SU-DHL-6 (cell line): ENCODE measurements at regions not wholly inside any gene's neighbourhood (a gene's known extent, or its start where the extent isn't known, plus 50 kb on each side); places are given as distances from the start of the nearest gene placed in this dataset.

Experiments used
- H2AFZ ChIP-seq: fragments of 200-600 bp; sonication (generic); 2 replicates; pipeline ENCODE4 v1.6.1; 2014; ENCODE audit warnings: low read depth, mild to moderate bottlenecking, moderate library complexity, mixed read lengths, antibody characterized with exemption, low read length; ENCODE audit not compliant: severe bottlenecking
- H3F3A ChIP-seq: fragments of 200-600 bp; shearing (Covaris generic); 2 replicates; pipeline ENCODE4 v1.6.0; 2016; ENCODE audit warnings: antibody characterized with exemption, mild to moderate bottlenecking; ENCODE audit not compliant: insufficient read depth
- H3K27ac ChIP-seq: fragments of 200-600 bp; sonication (generic); 2 replicates; pipeline ENCODE4 v1.5.1; 2016; ENCODE audit warnings: low read depth, mild to moderate bottlenecking, low read length, moderate library complexity, mixed read lengths
- H3K27me3 ChIP-seq: fragments of 200-600 bp; sonication (generic), shearing (Covaris generic); 2 replicates; pipeline ENCODE4 v1.6.0; 2014; ENCODE audit warnings: mild to moderate bottlenecking, low read length
- H3K36me3 ChIP-seq: fragments of 200-600 bp; sonication (generic); 2 replicates; pipeline ENCODE4 v1.6.1; 2014; ENCODE audit warnings: mild to moderate bottlenecking, low read length, mixed read lengths
- H3K4me2 ChIP-seq: fragments of 300-600, 200-600 bp; shearing (Covaris generic), sonication (generic); 2 replicates; pipeline ENCODE4 v1.6.0; 2014; ENCODE audit warnings: low read length, low read depth, mild to moderate bottlenecking; ENCODE audit not compliant: poor library complexity, severe bottlenecking
- H3K4me3 ChIP-seq: fragments of 200-600 bp; sonication (generic); 2 replicates; pipeline ENCODE4 v1.5.1; 2014; ENCODE audit warnings: antibody characterized with exemption, low read length, mild to moderate bottlenecking, mixed read lengths; ENCODE audit not compliant: insufficient read depth, poor library complexity, severe bottlenecking
- H3K79me2 ChIP-seq: fragments of 200-600 bp; sonication (generic); 2 replicates; pipeline ENCODE4 v1.6.1; 2014; ENCODE audit warnings: mild to moderate bottlenecking, low read length, moderate library complexity; ENCODE audit not compliant: insufficient read depth
- H3K9ac ChIP-seq: fragments of 200-600 bp; sonication (generic); 2 replicates; pipeline ENCODE4 v1.7.0; 2014; ENCODE audit warnings: mild to moderate bottlenecking, low read length
- H3K9me2 ChIP-seq: fragments of 200-600 bp; sonication (generic); replicated peaks from 2 replicates; pipeline ENCODE4 v1.6.1; 2014; ENCODE audit warnings: low read length; ENCODE audit not compliant: insufficient read depth
- H3K9me3 ChIP-seq: fragments of 200-600 bp; sonication (generic); 2 replicates; pipeline ENCODE4 v1.6.1; 2014; ENCODE audit warnings: low read length, mixed read lengths; ENCODE audit not compliant: insufficient read depth
- H4K20me1 ChIP-seq: fragments of 200-600 bp; sonication (generic); 2 replicates; pipeline ENCODE4 v1.6.1; 2014; ENCODE audit warnings: low read depth, mild to moderate bottlenecking, antibody characterized with exemption, low read length, moderate library complexity, mixed read lengths
- CTCF ChIP-seq: fragments of 200-600 bp; sonication (generic); IDR thresholded peaks from one replicate; pipeline ENCODE4 v1.5.1; 2017; ENCODE audit warnings: antibody characterized with exemption, mild to moderate bottlenecking, low read length, moderate library complexity; ENCODE audit not compliant: insufficient read depth, poor library complexity, severe bottlenecking
- EZH2phosphoT487 ChIP-seq: fragments of 200-600 bp; sonication (generic), shearing (Covaris generic); conservative IDR thresholded peaks from 2 replicates; pipeline ENCODE4 v1.6.1; 2018; ENCODE audit warnings: mild to moderate bottlenecking, antibody characterized with exemption, low read length, moderate library complexity, mixed read lengths

GRCh38 chr10:130742941-130743675 is 568.4 kb downstream of the TCERG1L start:
- H3F3A ChIP-seq: no peaks in the 10 kb centered on the region
- H3K4me3 ChIP-seq: no peak overlapping the region
- no peaks in the 10 kb centered on the region for H3K79me2 ChIP-seq
- no peak overlapping the region for H2AFZ ChIP-seq
- H3K4me2 ChIP-seq: no peak overlapping the region
- no peaks in the 10 kb centered on the region for H3K36me3 ChIP-seq
- no peak overlapping the region for H3K27ac ChIP-seq
- H4K20me1 ChIP-seq: no peaks in the 10 kb centered on the region
- no peaks in the 10 kb centered on the region for H3K27me3 ChIP-seq
- no peaks in the 10 kb centered on the region for H3K9me3 ChIP-seq
- H3K9ac ChIP-seq: no peak overlapping the region
- TF ChIP-seq EZH2phosphoT487: no peak
- no peak for TF ChIP-seq CTCF
- H3K9me2 ChIP-seq: no peaks in the 10 kb centered on the region

DNA sequence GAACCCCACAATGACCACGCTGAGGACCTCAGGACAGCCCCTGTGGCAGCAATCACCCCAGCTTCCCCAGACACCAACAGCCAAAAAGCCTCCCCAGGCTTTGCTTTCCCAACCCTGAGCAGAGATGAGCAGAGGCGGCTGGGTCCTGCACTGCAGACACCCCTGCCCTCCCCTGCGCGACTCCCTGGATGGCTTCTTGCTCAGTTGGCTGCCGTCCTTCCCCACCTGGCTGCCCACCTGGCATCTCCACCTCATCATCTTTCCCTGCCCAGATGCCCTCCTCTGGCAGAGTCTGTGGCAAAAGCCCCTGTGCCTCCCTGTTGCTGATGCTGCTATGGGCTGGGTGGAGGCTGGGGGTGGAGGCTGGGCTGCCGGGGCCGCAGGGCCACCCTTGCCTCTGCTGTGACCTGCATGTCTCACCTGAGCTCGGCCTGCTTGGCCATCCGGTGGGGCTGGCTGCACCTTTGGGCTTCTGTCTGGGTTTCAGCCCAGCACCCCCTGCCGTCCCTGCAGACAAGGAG is 567.7 kb downstream of the TCERG1L start:
- H4K20me1 ChIP-seq: no peaks in the 10 kb centered on the region
- H3K9me3 ChIP-seq: no peaks in the 10 kb centered on the region
- no peaks in the 10 kb centered on the region for H3K27me3 ChIP-seq
- H3K9ac ChIP-seq: no peak overlapping the region
- H3K27ac ChIP-seq: no peak overlapping the region
- no peaks in the 10 kb centered on the region for H3F3A ChIP-seq
- H3K36me3 ChIP-seq: no peaks in the 10 kb centered on the region
- H3K79me2 ChIP-seq: no peaks in the 10 kb centered on the region
- H3K9me2 ChIP-seq: no peaks in the 10 kb centered on the region
- TF ChIP-seq EZH2phosphoT487: no peak
- no peak for TF ChIP-seq CTCF
- no peak overlapping the region for H2AFZ ChIP-seq
- no peak overlapping the region for H3K4me3 ChIP-seq
- no peak overlapping the region for H3K4me2 ChIP-seq

GRCh38 chr10:130744631-130745030 is 566.9 kb downstream of the TCERG1L start:
- H4K20me1 ChIP-seq: no peaks in the 10 kb centered on the region
- no peaks in the 10 kb centered on the region for H3K79me2 ChIP-seq
- no peaks in the 10 kb centered on the region for H3K9me3 ChIP-seq
- no peak overlapping the region for H3K4me2 ChIP-seq
- H3K9me2 ChIP-seq: no peaks in the 10 kb centered on the region
- H3K27me3 ChIP-seq: no peaks in the 10 kb centered on the region
- H3F3A ChIP-seq: no peaks in the 10 kb centered on the region
- no peak overlapping the region for H3K27ac ChIP-seq
- no peak overlapping the region for H2AFZ ChIP-seq
- no peak overlapping the region for H3K9ac ChIP-seq
- TF ChIP-seq EZH2phosphoT487: no peak
- no peaks in the 10 kb centered on the region for H3K36me3 ChIP-seq
- H3K4me3 ChIP-seq: no peak overlapping the region

GRCh38 chr10:130745251-130745650 is 566.3 kb downstream of the TCERG1L start:
- Histone ChIP-seq H3K79me2 (no peaks in the 10 kb centered on the region), H3K27ac (no peak overlapping the region), H3K27me3 (no peaks in the 10 kb centered on the region), H3F3A (no peaks in the 10 kb centered on the region), H3K36me3 (no peaks in the 10 kb centered on the region), H3K4me2 (no peak overlapping the region), H3K4me3 (no peak overlapping the region), H3K9me2 (no peaks in the 10 kb centered on the region), H4K20me1 (no peaks in the 10 kb centered on the region), H2AFZ (no peak overlapping the region), H3K9me3 (no peaks in the 10 kb centered on the region), H3K9ac (no peak overlapping the region)
- TF ChIP-seq EZH2phosphoT487 (no peak), CTCF (no peak)
